GM12878 (cell line): ENCODE measurements at regions not wholly inside any gene's neighbourhood (a gene's known extent, or its start where the extent isn't known, plus 50 kb on each side); places are given as distances from the start of the nearest gene placed in this dataset.

ENCODE experiments used
- ATAC-seq: fragments of 200-7000 bp; cut with Tn5 transposase; 3 replicates; pipeline ENCODE4 v1.9.1; 2020; ENCODE audit warnings: mild to moderate bottlenecking, moderate library complexity
- BruUV-seq: library from RNA; stranded (reverse); fragments of 400-500 nt; replicated peaks from 2 replicates; lab custom pipeline; 2021; lab: Mats Ljungman, UMichigan
- CTCF ChIA-PET: fragments of 300-600 bp; sonication (Branson Sonifier 250); formaldehyde crosslinking; extraction: SDS; loops from one replicate; lab custom pipeline; 2021; ENCODE audit warnings: inconsistent platforms; lab: Yijun Ruan, JAX
- POLR2A ChIA-PET: fragments of 350-600 bp; formaldehyde crosslinking; extraction: SDS; loops from one replicate; lab custom pipeline; 2021; ENCODE audit warnings: inconsistent platforms; lab: Charles Lee
- RAD21 ChIA-PET: fragments of 300-600 bp; sonication (Branson Sonifier 250); formaldehyde crosslinking; loops from one replicate; lab custom pipeline; 2023; ENCODE audit warnings: antibody characterized with exemption; ENCODE audit not compliant: unreplicated experiment; lab: Charles Lee
- SMC1A ChIA-PET: fragments of 300-600 bp; sonication (Branson Sonifier 250); formaldehyde crosslinking; loops from one replicate; lab custom pipeline; 2023; ENCODE audit not compliant: unreplicated experiment, uncharacterized antibody; lab: Charles Lee
- DNase-seq: peaks from one replicate; pipeline ENCODE4 v3.0.0-alpha.2; 2011; ENCODE audit warnings: low read depth, low spot score
- FAIRE-seq: peaks from 3 replicates; lab custom pipeline; 2011; peaks lifted over from hg19 to GRCh38; lab: Jason Lieb, UNC
- H2AFZ ChIP-seq: 2 replicates; pipeline ENCODE4 v1.6.0; 2011; ENCODE audit warnings: low read depth, low read length, control low read depth; ENCODE audit not compliant: control insufficient read depth
- H3K27ac ChIP-seq: 2 replicates; pipeline ENCODE4 v1.5.1; 2011; ENCODE audit warnings: control low read depth; ENCODE audit not compliant: control insufficient read depth, insufficient read depth
- H3K27me3 ChIP-seq, 2 experiments: replicated peaks in 1 of 2; 2 replicates each; pipeline versions ENCODE4 v1.6.0 to v1.6.1; 2011; ENCODE audit warnings: low read length in 1 of 2; ENCODE audit not compliant: control insufficient read depth in 2 of 2, insufficient read depth in 2 of 2
- H3K36me3 ChIP-seq, 2 experiments: 2 replicates each; pipeline ENCODE4 v1.5.1; 2011; ENCODE audit warnings: low read length in 1 of 2; ENCODE audit not compliant: control insufficient read depth in 2 of 2, insufficient read depth in 2 of 2
- H3K4me1 ChIP-seq: 2 replicates; pipeline ENCODE4 v1.6.1; 2011; ENCODE audit warnings: mild to moderate bottlenecking, low read length, moderate library complexity, mixed read lengths; ENCODE audit not compliant: control insufficient read depth, insufficient read depth
- H3K4me2 ChIP-seq: 2 replicates; pipeline ENCODE4 v1.6.0; 2011; ENCODE audit warnings: control low read depth; ENCODE audit not compliant: control insufficient read depth, insufficient read depth
- H3K4me3 ChIP-seq: fragments of 200-600 bp; sonication (generic); 2 replicates; pipeline ENCODE4 v1.5.1; 2016
- H3K79me2 ChIP-seq: 2 replicates; pipeline ENCODE4 v1.6.0; 2011; ENCODE audit warnings: low read length; ENCODE audit not compliant: control insufficient read depth, insufficient read depth
- H3K9ac ChIP-seq: 2 replicates; pipeline ENCODE4 v1.8.0; 2011; ENCODE audit warnings: low read length, control low read depth, mixed read lengths; ENCODE audit not compliant: control insufficient read depth, insufficient read depth
- H3K9me3 ChIP-seq: replicated peaks from 3 replicates; pipeline ENCODE4 v1.5.1; 2011; ENCODE audit warnings: mild to moderate bottlenecking, low read length; ENCODE audit not compliant: control insufficient read depth, insufficient read depth
- H4K20me1 ChIP-seq: 2 replicates; pipeline ENCODE4 v1.6.0; 2011; ENCODE audit not compliant: control insufficient read depth, insufficient read depth
- BACH1 ChIP-seq: fragments of 450-650 bp; IDR thresholded peaks from 2 replicates; pipeline ENCODE4 v1.6.1; 2017; ENCODE audit warnings: mild to moderate bottlenecking, borderline replicate concordance
- CREB1 ChIP-seq: IDR thresholded peaks from 2 replicates; pipeline ENCODE4 v1.6.1; 2012; ENCODE audit warnings: low read depth, mild to moderate bottlenecking, inconsistent platforms
- GATAD2B ChIP-seq: fragments of 450-650 bp; conservative IDR thresholded peaks from 2 replicates; pipeline ENCODE4 v1.6.1; 2017; ENCODE audit warnings: low read depth, mild to moderate bottlenecking, moderate library complexity
- MEF2B ChIP-seq: fragments of 450-650 bp; IDR thresholded peaks from 2 replicates; pipeline ENCODE4 v1.6.1; 2018; ENCODE audit warnings: mild to moderate bottlenecking, moderate library complexity; ENCODE audit not compliant: partially characterized antibody, poor library complexity, severe bottlenecking
- NFYA ChIP-seq: IDR thresholded peaks from 2 replicates; pipeline ENCODE4 v1.6.1; 2011; ENCODE audit warnings: low read depth, mild to moderate bottlenecking, low read length, improper control_type of control experiment, borderline replicate concordance
- PML ChIP-seq: IDR thresholded peaks from 2 replicates; pipeline ENCODE4 v1.6.1; 2012; ENCODE audit warnings: low read length, inconsistent platforms
- RB1 ChIP-seq: fragments of 450-650 bp; formaldehyde crosslinking; IDR thresholded peaks from 2 replicates; pipeline ENCODE4 v1.6.1; 2017; ENCODE audit warnings: mild to moderate bottlenecking, borderline replicate concordance
- RCOR1 ChIP-seq: conservative IDR thresholded peaks from 2 replicates; pipeline ENCODE4 v1.6.1; 2012; ENCODE audit warnings: low read depth, low read length, improper control_type of control experiment
- SIN3A ChIP-seq: IDR thresholded peaks from 2 replicates; pipeline ENCODE4 v1.6.1; 2012; ENCODE audit warnings: low read depth, low read length, improper control_type of control experiment
- SMAD1 ChIP-seq: fragments of 450-650 bp; IDR thresholded peaks from 2 replicates; pipeline ENCODE4 v1.6.1; 2018; ENCODE audit warnings: mild to moderate bottlenecking, low read depth; ENCODE audit not compliant: partially characterized antibody
- SREBF1 ChIP-seq: IDR thresholded peaks from 2 replicates; pipeline ENCODE4 v1.6.1; 2012; ENCODE audit warnings: mild to moderate bottlenecking, low read length
- ZNF207 ChIP-seq: fragments of 450-650 bp; IDR thresholded peaks from 2 replicates; pipeline ENCODE4 v1.6.1; 2014; ENCODE audit warnings: antibody characterized with exemption, mild to moderate bottlenecking, borderline replicate concordance
- in situ Hi-C: fragments of 300-500 bp; cut with MboI; formaldehyde crosslinking; loops from 9 replicates; pipeline ENCODE4 v1.14.3; 2018; ENCODE audit warnings: mixed read lengths
- intact Hi-C: fragments of 100-400 bp; cut with micrococcal nuclease; formaldehyde crosslinking; loops from one replicate; pipeline ENCODE4 v1.14.2; 2022; ENCODE audit not compliant: unreplicated experiment
- TF ChIP-seq, protein P1 (sequence below): fragments of 450-650 bp; formaldehyde crosslinking; IDR thresholded peaks from 2 replicates; pipeline ENCODE4 v1.4.0; 2020; ENCODE audit warnings: mild to moderate bottlenecking, moderate library complexity
- TF ChIP-seq, protein P2 (sequence below): fragments of 450-650 bp; IDR thresholded peaks from 2 replicates; pipeline ENCODE4 v1.6.1; 2017; ENCODE audit warnings: mild to moderate bottlenecking, moderate library complexity

DNA sequence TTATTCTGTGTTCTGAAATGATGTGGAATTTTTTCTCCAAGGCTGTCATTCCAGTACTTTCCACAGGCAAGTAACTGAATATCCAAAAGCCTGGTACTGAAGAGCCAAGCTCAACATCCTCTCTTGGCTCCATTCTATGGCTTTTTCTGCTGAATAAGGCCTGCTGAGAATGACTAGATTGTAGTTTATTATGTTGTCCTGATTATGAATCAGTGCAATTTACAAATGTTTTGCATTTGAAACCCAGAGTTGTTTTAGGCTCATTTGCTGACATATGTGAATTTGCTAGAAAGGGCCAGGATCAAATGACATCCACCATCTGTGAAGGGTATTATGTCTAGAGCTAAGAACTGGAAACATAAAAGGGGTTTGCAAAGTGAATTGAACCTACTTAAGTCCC is 596.6 kb downstream of the KCTD12 start:
- ATAC-seq (no peak), FAIRE-seq (no peak), DNase-seq (no peak)
- intact Hi-C loops (no loop called here), in situ Hi-C loops (no loop called here)
- BruUV-seq = no TSS peak
- Histone ChIP-seq H3K36me3 (no peaks in the 10 kb centered on the region), H3K4me1 (no peaks in the 10 kb centered on the region), H3K9me3 (no peaks in the 10 kb centered on the region), H4K20me1 (no peaks in the 10 kb centered on the region), H2AFZ (no peak overlapping the region), H3K27ac (no peak overlapping the region)
- CTCF ChIA-PET = no interaction called here
- RAD21 ChIA-PET = no interaction called here
- POLR2A ChIA-PET = no interaction called here
- SMC1A ChIA-PET = no interaction called here
- TF ChIP-seq RB1 = no peak
- TF ChIP-seq SREBF1 = no peak
- TF ChIP-seq PML = no peak
- TF ChIP-seq GATAD2B = no peak
- TF ChIP-seq SIN3A = no peak
- TF ChIP-seq ZNF207 = no peak
- TF ChIP-seq, protein P1, sequence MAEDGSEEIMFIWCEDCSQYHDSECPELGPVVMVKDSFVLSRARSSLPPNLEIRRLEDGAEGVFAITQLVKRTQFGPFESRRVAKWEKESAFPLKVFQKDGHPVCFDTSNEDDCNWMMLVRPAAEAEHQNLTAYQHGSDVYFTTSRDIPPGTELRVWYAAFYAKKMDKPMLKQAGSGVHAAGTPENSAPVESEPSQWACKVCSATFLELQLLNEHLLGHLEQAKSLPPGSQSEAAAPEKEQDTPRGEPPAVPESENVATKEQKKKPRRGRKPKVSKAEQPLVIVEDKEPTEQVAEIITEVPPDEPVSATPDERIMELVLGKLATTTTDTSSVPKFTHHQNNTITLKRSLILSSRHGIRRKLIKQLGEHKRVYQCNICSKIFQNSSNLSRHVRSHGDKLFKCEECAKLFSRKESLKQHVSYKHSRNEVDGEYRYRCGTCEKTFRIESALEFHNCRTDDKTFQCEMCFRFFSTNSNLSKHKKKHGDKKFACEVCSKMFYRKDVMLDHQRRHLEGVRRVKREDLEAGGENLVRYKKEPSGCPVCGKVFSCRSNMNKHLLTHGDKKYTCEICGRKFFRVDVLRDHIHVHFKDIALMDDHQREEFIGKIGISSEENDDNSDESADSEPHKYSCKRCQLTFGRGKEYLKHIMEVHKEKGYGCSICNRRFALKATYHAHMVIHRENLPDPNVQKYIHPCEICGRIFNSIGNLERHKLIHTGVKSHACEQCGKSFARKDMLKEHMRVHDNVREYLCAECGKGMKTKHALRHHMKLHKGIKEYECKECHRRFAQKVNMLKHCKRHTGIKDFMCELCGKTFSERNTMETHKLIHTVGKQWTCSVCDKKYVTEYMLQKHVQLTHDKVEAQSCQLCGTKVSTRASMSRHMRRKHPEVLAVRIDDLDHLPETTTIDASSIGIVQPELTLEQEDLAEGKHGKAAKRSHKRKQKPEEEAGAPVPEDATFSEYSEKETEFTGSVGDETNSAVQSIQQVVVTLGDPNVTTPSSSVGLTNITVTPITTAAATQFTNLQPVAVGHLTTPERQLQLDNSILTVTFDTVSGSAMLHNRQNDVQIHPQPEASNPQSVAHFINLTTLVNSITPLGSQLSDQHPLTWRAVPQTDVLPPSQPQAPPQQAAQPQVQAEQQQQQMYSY (CRISPR knock-in tag) = no peak
- TF ChIP-seq, protein P2, sequence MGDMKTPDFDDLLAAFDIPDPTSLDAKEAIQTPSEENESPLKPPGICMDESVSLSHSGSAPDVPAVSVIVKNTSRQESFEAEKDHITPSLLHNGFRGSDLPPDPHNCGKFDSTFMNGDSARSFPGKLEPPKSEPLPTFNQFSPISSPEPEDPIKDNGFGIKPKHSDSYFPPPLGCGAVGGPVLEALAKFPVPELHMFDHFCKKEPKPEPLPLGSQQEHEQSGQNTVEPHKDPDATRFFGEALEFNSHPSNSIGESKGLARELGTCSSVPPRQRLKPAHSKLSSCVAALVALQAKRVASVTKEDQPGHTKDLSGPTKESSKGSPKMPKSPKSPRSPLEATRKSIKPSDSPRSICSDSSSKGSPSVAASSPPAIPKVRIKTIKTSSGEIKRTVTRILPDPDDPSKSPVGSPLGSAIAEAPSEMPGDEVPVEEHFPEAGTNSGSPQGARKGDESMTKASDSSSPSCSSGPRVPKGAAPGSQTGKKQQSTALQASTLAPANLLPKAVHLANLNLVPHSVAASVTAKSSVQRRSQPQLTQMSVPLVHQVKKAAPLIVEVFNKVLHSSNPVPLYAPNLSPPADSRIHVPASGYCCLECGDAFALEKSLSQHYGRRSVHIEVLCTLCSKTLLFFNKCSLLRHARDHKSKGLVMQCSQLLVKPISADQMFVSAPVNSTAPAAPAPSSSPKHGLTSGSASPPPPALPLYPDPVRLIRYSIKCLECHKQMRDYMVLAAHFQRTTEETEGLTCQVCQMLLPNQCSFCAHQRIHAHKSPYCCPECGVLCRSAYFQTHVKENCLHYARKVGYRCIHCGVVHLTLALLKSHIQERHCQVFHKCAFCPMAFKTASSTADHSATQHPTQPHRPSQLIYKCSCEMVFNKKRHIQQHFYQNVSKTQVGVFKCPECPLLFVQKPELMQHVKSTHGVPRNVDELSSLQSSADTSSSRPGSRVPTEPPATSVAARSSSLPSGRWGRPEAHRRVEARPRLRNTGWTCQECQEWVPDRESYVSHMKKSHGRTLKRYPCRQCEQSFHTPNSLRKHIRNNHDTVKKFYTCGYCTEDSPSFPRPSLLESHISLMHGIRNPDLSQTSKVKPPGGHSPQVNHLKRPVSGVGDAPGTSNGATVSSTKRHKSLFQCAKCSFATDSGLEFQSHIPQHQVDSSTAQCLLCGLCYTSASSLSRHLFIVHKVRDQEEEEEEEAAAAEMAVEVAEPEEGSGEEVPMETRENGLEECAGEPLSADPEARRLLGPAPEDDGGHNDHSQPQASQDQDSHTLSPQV = no peak
- no peak for TF ChIP-seq RCOR1
- TF ChIP-seq NFYA = no peak
- TF ChIP-seq CREB1 = no peak
- no peak for TF ChIP-seq BACH1
- TF ChIP-seq MEF2B = no peak
- TF ChIP-seq SMAD1 = no peak
- TF ChIP-seq, all 136 proteins: peak for 0
- Histone ChIP-seq H3K4me3 (no peak overlapping the region), H3K79me2 (no peaks in the 10 kb centered on the region), H3K9ac (no peak overlapping the region), H3K4me2 (no peak overlapping the region), H3K27me3 (no peaks in the 10 kb centered on the region)
